GM21529 (cell line): ENCODE measurements at regions not wholly inside any gene's neighbourhood (a gene's known extent, or its start where the extent isn't known, plus 50 kb on each side); places are given as distances from the start of the nearest gene placed in this dataset.
"Not testable (repeated sequence)": the region's sequence is repeated elsewhere in the genome, so short reads cannot be mapped to it uniquely, and the experiment has no call there.

Source experiments
- ATAC-seq: cut with Tn5 transposase; IDR thresholded peaks from one replicate; pipeline ENCODE4 v1.9.1; 2021; ENCODE audit not compliant: unreplicated experiment

DNA sequence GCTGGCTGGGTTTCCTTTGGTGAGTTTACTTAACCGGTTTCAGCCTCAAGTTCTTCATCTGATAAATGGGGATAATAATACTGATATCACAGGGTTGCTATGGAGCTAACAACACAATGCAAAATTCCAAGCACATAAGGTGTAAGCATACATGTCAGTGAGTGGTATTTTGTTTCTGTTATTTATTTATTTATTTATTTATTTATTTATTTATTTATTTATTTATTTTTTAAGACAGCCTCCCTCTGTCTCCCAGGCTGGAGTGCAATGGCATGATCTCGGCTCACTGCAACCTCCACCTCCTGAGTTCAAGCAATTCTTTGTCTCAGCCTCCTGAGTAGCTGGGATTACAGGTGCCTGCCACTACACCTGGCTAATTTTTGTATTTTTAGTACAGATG is 1287.4 kb upstream of the TMEM132C start:
- ATAC-seq = not testable (repeated sequence)

DNA sequence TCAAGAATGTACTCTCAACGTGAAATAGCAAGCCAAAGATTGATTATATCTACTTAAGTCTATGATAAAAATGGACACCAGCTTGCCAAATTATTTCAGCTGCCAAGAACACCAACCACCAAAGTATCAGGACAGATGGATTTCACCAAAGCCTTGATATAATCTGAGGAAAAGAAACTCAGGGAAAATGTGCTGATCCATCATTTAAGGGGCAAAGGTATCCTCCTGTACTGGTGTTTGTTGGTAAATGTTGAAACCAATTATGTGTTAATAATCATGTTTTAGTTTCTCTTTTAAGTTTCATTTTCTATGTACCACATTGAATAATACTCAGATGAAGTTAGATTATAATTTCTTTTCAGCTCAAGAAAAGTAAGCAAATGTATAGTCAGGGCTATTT is 1284.3 kb upstream of the TMEM132C start:
- ATAC-seq = no peak

DNA sequence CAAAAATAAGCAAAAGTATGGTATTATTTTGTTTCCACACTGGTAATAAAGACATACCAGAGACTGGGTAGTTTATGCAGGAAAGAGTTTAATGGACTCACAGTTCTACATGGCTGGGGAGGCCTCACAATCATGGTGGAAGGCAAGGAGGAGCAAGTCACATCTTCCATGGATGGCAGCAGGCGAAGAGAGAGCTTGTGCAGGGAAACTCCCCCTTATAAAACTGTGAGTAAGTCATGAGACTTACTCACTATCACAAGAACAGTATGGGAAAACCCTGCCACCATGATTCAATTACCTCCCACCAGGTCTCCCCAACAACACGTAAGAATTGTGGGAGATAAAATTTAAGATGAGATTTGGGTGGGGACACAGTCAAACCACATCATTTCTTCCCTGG is 1283.2 kb upstream of the TMEM132C start:
- not testable (repeated sequence) for ATAC-seq

GRCh38 chr12:126985663-126986062 is 1281.3 kb upstream of the TMEM132C start:
- ATAC-seq = not testable (repeated sequence)

DNA sequence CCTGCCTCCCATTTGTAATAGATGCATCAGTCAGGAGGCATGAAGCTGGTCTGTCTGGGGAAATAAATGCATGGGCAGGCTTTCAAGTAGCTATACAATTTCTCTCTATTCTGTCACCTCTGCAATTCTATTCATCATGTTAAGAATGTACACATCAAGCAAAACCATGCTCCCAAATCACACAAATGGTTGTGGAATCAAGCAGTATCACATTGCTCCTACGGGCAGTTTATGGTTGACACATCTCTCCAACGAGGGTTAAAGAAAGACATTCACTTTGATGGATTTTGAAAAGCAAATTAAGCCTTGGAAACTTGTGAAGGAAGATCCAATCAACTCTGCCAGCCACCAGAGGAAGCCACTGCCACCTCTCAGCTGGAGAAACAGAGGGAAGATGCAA is 1277.4 kb upstream of the TMEM132C start:
- no peak for ATAC-seq

GRCh38 chr12:126993898-126994297 is 1273.1 kb upstream of the TMEM132C start:
- no peak for ATAC-seq

GRCh38 chr12:126994599-126994998 is 1272.4 kb upstream of the TMEM132C start:
- no peak for ATAC-seq

- no peak for ATAC-seq
Measured at GRCh38 chr12:126998031-126998430, 1268.9 kb upstream of the TMEM132C start.

DNA sequence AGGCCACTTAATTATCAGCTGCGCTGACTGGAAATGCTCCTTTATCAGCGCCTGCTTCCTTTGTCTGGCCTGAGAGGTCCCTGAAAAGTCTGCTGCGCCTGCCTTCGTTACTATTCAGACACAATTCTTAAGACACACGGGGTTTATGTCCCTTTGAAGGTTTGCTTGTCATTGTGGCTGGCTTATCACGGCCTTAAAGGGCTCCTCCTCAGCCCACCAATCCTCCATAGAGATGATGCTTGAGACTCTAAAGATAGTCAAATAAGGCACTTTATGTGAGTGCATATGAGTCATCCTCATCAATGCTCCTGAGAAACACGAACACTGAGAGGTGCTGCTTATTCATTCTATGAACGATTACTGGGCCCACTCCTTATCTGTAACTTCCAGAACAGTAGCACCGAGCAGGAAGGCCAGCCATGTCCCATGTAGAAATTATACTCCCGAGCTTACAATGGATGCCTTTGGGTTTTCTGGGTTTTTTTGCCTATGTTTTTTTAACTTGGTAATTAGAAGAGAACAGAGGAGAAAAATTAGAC is 1268.2 kb upstream of the TMEM132C start:
- no peak for ATAC-seq

DNA sequence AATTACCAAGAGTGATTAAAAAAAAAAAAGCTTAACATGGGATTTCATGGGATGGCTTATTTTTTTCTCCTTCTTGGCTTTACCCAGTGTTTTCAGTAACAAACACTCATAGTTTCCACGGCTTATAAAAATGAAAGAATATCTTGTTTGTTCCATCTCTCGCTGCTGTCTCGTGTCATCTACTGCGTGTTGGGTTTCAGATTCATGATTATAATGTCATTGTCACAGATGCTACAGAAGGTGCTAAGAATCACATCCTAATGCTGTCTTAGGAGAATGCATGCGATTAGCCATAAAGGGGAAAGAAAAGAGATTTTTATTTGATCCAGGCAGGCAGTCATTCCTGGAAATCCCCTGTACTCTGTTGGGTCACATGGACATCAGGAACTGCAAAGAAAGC is 1267.6 kb upstream of the TMEM132C start:
- no peak for ATAC-seq

GRCh38 chr12:127005406-127005805 is 1261.6 kb upstream of the TMEM132C start:
- no peak for ATAC-seq

DNA sequence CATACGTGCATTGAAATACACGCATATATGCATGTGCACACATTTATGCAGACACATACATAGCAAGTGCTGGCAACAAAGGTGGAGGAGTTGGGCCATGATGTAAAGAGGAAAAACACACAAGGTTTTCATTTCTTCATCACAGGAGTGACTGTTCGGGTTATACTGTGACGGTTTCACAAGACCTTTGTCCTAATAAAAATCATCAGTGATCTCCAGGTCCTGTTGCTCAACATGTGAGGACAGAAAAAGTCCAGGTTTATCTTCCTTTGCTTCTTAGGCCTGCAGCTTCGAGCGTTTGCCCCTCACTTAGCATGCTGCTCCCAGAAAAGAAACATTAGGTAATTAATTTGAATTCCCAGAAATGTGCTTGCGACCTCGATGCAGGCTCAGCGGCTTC is 1260.0 kb upstream of the TMEM132C start:
- ATAC-seq = no peak

DNA sequence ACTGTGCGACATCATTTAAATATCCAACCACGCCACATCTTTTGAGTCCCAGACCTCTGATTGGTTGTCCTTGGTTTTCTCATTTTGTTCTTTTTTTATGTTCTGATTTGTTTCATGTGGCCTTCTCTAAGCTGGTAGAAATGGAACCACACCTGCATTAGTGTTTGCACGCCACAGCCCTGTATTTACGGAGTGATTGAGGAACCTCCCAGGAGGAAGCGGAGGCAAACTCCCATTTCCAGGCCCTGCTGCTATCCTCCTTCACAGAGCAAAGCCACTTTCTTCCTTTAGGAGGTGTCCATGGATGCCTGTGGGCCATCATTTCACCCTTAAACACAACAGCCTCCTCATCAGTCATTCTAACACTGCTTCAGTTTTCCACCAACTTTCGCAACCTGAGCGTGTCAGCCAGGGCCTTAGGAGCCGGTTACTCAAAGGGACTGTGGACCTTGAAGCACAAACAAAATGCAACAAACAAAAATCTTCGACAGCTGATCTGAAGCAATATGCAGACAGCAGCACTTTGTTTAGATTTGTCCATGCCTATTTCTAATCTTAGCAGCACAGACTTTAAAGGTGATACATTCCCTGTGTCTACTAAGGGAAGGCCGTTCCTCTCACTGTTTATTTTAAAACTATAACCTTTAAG is 1258.1 kb upstream of the TMEM132C start:
- ATAC-seq = no peak

GRCh38 chr12:127012109-127012508 is 1254.9 kb upstream of the TMEM132C start:
- ATAC-seq = no peak

DNA sequence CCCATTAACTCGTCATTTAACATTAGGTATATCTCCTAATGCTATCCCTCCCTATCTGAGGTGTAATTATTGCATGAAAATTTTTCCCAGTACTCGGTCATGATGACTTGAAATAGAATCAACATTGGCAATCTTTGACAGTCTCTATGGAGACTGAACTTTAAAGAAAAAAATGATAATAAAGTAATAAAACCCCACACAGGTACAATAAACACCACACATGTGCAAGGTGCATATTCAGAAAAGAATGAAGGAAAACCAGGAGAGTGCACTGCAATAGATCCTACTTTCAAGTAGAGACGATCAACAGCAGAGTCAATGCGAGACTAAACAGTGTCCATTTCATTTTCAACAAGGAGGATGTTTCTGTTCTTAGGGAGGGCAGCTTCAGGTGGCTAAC is 1253.8 kb upstream of the TMEM132C start:
- no peak for ATAC-seq

DNA sequence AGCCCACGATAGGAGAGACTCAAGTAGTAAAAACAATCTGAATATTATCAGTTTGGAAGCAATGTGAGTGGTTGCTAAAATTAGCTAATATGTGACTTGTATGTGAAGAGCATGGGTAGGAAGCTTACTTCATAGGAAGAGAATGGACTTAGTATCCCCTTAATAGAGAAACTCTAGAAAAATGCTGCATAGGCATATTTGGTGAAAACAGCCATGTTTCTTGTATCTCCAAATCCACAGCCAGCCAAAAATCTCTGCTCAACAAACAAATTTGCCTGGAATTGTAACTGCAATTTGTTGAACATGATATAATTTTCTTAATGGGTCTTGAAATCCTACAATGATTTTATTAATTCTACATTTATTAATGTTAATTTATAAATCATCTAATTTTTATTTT is 1252.9 kb upstream of the TMEM132C start:
- ATAC-seq = no peak

GRCh38 chr12:127024791-127025190 is 1242.2 kb upstream of the TMEM132C start:
- no peak for ATAC-seq

DNA sequence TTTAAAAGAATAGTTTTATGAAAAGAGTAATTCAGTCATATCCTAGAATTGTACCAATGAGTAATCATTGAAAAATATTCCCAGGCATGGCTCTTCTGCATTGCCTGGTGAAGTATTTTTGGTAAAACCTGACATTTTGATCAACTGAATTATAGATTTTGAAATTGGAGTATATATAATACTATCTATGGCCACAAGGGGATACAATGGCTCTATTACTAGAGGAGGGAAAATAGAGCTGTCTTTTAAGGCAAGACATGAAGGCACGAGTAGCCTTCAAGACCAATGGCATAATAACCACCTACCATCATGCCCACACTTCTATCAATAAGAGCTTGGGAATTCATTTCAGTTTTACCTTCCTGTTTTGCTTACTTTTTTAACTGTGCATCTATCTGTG is 1241.4 kb upstream of the TMEM132C start:
- no peak for ATAC-seq

GRCh38 chr12:127035011-127035879 is 1231.7 kb upstream of the TMEM132C start:
- no peak for ATAC-seq

DNA sequence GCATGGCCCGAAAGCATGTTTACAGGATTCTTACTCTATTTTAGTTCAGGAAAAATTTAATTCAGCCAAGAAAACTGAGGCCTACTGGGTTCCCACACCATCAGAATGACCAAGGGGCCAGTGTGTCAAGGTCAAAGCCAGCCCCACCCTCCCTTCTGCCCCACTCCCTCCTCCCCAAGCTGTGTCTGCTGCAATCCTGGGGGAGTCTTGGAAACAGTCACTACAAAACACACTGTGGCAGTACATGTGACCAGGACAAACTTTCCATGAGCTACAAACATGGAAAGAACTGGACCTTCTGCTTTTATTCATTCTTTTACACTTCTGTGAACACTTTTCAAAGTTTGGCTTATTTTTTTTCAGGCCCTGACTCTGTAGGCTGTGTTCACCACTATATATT is 1228.8 kb upstream of the TMEM132C start:
- no peak for ATAC-seq

- ATAC-seq = no peak
Measured at GRCh38 chr12:127038761-127039160, 1228.2 kb upstream of the TMEM132C start.

DNA sequence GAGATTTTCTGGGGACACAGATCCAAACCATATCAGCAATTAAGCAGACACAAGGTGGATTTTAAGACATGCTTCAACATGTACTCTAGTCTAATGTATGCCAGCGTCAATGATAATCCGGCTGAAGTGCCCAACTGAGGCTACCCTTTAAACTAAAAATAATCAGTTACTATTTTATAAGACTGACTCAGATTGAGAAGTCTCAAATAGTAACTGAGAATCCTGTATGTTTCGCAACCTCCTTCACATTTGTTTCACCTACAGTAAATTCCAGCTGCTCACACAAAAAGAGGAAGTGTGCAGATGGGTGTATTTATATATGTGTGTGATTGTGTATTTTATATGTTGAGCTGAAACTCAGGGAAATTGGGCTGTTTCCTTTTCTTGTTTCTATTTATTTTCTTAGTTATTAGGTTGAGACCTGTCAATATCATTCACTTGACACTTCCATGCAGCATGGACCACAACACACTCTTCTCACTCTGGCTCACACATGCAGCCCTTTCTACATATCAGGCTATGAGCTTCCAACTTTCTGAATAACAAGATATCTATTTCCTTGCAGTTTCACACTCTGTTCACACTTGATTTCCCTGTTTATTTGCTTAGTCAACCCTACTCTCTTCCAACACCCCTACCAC is 1224.9 kb upstream of the TMEM132C start:
- ATAC-seq = peak; percentile 97
